OCI-M2 (cell line): ENCODE measurements at regions not wholly inside any gene's neighbourhood (a gene's known extent, or its start where the extent isn't known, plus 50 kb on each side); places are given as distances from the start of the nearest gene placed in this dataset.
"Not testable (repeated sequence)": the region's sequence is repeated elsewhere in the genome, so short reads cannot be mapped to it uniquely, and the experiment has no call there.

Experiments used
- DNase-seq: peaks from one replicate; lab custom pipeline; 2025; ENCODE audit not compliant: unreplicated experiment; lab: John Stamatoyannopoulos, UW

DNA sequence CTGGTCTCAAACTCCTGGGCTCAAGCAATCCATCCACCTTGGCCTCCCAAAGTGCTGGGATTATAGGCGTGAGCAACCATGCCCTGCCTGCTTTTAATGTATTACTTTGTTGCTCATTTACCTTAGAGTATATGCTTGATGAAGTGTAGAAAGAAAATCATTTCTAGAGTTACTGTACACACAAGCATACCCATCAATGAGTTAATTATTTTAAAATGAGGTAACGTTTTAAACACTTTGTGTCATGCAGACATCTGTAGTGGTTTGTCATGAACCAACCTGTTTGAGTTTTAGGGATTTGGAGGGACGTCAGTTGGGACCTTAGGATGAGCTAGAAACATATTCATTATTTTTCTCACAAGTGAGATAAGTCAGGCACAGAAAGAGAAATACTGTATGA, 332.4 kb upstream of the IGF1R start:
- no peak for DNase-seq

DNA sequence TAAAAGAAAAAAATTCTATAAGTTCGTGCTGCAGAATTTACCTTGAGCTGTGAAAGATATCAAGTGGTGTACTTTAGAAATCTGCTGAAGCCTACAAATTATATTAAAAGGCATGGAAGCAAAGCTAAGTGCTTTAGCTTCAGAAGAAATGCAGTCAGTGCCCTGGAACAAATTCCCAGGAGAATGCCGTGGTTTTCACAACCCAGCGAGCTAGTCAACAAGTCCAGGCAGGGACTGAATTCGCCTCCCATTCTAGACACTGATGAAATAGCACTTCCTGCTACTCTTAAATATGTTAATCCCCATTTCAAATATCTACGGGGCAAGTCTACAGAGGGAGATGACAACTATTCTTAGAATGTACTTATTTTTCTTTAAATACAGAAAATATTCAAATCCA, 326.4 kb upstream of the IGF1R start:
- no peak for DNase-seq

DNA sequence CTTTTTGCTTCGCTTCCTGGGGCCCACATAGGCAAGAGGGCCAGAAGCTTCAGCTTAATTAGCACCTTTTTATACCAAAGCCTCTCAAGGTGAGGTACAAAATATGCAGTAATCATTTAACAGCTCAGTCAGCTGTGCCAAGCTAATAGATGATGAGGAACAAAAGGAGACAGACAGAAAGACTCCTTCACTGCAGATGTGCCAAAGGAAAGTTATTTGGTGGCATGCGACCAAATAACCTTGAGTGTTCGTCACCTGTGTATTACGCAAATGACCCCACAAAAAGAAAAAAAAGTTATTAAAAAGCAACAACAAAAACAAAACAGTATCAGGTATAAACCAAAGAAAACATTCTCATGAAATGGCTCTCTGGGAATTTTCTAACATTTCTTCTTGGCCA, 325.8 kb upstream of the IGF1R start:
- no peak for DNase-seq

DNA sequence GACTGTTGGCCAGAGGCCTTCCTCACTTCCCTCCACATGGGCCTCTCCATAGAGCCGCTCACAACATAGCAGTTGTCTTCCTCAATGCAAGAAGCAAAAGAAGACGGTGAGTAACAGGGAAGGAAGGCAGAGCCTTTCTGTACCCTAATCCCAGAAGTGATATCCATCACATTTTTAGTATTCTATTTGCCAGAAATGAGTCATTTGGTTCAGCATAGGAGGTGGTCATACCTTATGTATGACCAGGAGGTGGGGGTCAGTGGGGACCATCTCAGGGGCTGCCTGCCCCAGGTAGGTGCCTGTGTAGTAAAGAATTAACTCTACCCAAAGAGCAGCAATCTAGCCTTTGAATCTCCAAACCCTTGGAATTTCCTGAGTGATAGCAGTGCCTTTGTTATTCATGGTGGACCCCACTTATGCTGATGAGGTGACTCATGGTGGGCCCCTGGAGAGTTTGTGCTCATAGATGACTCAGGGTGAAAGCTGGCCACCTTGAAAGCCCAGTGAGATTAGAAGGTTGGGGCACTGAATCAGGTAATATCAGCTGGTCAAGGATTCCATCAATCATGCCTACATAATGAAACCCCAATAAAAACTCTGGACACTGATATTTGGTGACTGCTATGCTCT, 323.9 kb upstream of the IGF1R start:
- DNase-seq, result no peak

DNA sequence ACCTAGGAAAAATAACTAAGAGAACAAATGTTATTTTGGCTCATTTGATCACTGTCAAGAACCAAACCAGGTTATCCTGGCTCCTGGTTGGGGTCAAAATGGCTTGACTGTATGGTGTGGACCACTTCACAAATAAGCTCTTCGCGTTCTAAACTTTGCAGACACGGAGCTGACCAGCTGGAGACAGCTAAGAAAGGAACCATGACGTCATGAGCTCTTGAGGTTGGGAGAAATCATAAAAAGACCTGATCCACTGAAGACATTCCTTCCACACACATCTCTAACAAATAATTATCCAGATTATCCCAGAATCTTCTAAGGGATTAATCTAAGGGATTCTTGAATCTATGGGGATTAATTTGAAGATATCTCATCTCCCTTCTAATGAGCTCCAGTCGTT, 321.5 kb upstream of the IGF1R start:
- no peak for DNase-seq

DNA sequence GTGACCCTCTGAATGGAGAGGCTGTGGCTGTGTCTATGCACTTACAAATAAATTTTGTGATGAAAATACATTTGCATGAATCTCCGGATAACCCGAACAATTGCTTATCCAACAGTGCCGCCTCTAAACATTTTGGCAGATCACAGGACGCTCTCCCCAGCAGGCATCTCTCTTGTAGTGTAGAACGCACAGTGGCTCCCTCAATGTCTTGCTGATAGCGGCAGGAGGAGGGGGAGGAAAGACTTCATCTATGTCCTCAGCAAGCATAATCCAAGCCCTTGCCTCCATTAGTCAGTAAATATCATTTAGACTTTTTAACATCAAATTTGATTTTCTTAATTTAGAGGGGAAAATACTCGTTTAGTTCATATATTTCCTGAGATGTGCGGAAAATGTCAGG, 318.1 kb upstream of the IGF1R start:
- no peak for DNase-seq

DNA sequence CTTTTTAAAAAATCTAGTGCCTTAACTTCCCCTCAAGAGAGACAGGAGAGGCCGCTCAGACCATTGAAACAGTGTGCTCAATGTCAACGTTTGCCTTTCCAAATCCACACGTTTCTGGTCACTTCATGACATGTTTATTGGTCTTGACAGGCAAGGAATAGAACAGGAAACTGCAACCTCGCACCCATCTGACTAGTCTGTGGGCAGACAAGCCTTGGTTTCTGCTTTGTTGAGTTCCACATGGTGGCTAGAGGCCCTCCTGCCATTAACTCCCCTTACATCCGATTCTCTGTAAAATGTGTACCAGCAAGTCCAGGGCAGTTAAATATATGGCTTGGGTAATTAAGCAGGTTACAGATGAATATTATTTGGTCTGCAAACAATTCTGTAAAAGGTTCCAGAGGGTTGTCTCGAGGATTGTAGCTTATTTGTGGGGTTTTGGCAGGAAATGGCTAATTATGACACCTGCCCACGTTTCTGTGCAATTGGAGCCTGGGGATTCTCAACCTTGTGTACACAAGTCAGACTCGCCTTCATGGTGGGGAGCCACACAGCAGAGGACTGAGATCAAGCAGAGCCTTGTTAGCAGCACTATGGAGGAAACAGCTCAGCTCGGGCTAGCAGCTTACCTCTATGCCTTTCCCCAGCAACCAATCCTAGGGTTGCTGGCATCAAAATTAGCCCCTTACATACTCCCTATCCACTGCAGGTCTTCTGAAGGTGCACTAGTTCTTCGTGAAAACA, 317.5 kb upstream of the IGF1R start:
- DNase-seq, result no peak

DNA sequence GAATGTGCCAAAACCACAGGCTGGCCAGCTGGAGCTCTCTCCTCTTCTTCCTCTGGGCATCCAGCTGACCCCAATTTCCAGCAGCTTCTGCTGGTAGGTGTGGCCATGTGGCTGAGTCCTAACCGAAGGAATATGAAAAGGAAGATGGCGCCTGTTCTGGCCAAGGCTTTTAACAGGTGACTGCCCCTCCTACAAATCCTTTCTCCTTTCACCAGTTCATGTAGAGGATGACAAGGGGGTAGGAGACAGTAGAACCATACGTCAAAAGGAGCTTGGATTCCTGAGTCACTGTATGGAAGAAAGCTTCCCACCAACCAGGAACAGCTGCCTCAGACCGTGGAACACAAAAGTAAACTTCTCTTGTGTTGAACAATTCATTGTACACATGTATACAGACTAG, 316.7 kb upstream of the IGF1R start:
- DNase-seq, result no peak

DNA sequence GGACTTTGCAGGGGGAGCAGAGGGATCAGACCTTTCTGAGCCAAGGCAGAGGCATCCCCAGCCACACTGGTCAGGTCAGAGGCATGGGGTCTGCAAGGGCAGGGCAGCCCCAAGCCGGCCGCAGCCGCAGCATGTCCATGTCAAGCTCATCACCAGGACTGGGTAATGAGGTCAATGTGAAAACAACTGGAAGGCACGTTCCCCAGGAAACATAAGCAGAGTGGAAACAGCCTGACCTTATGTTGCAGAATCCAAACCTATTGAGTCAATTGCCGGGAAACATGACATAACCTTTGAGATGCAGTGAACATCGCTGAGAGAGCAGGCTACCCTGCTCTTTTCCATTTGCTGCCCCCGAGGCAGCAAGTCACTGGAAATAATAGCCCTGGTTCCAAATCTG, 315.1 kb upstream of the IGF1R start:
- no peak for DNase-seq

DNA sequence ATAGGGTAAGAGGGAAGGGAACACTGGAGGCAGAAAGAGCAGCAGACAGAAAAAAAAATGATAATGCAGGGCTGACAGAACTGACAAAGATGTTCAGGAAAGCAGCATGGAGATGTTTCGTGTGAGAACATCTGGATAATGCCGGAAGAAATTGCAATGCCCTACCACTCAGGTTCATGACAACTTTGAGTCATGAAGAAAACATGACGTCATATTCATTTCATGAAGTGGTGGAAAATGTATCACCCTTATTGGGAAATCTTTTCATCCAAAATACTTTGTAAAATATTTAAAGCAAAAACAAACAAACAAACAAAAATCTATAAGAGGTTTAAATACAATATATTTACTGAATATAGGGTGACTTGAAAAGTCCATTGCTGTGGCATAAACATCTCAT, 305.4 kb upstream of the IGF1R start:
- DNase-seq, result no peak

DNA sequence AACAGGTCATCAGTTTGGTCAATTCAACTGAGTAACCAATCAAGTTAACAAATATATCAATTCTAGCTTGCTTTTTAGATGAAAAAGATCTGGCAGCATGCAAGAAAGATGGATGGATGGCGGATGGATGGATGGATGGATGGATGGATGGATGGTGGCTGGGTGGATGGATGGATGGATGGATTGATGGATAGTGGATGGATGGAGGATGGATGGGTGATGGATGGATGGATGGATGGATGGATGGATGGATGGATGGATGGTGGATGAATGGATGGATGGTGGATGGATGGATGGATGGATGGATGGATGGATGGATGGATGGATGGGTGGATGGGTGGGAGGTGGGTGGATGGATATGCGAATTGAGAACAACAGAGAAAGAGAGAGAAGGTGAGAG, 303.7 kb upstream of the IGF1R start:
- DNase-seq, result no peak

DNA sequence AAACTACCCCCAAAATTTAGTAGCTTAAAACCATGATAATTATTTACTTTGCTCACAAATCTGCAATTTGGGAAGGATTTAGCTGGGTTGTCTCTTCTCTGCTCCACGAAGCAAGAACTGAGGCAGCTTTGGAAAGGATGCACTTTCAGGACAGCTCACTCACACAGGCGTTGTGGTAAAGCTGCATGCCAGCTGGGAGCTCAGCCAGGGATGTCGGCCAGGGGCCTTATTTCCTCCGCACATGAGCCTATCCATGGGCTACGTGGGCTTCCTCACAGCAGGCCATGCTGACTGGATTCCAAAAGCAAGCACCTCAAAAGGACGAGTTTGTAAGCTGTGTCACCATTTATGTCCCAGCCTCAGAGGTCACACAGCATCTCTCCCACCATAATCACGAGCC, 301.3 kb upstream of the IGF1R start:
- no peak for DNase-seq

DNA sequence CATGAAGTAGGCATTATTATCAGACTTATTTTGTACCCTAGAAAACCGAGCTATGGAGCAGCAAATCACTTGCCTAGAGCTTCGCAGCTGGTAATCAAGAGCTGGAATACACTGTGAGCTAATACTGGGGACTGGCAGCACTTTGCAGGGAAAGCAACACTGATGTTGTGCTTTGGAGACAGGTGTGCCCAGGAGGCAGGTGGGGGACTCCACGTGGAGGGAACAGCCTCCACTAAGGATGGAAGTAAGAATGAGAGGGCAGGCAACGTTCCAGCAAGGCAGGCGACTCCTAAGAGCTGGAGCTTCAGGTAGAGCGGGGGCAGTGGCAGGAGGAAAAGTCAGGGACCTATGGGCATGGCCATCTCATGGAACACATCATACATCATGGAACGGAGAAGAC, 300.5 kb upstream of the IGF1R start:
- DNase-seq, result no peak

DNA sequence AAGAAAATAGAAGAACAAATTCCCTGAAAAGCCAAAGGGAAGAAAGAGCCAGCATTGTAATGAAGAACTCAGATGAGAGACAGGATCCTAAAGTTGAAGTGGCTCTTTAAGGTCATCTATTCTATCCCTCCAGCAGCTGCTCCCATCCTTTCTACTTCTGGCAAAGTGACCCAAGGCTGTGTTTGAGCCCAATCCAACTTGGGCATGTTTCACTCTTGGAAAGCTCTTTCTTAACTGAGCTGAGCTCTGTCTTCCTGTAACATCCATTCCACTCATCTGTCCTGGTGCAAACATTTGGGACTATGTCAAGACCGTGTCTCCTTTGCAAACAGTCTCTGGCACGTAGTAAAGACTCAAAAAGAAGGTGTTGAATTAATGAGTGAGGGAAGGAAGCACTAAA, 298.1 kb upstream of the IGF1R start:
- no peak for DNase-seq

DNA sequence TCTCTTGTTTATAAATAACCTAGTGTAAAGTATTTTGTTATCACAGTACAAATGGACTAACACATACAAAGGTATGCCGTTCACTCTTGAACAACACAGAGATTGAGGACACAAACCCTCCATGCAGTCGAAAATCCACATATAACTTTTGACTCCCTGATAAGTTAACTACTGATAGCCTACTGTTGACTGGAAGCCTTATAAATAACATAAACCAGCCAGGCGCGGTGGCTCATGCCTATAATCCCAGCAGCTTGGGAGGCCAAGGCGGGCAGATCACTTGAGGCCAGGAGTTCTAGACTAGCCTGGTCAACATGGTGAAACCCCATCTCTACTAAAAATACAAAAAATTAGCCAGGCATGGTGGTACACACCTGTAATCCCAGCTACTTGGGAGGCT, 290.1 kb upstream of the IGF1R start:
- not testable (repeated sequence) for DNase-seq

DNA sequence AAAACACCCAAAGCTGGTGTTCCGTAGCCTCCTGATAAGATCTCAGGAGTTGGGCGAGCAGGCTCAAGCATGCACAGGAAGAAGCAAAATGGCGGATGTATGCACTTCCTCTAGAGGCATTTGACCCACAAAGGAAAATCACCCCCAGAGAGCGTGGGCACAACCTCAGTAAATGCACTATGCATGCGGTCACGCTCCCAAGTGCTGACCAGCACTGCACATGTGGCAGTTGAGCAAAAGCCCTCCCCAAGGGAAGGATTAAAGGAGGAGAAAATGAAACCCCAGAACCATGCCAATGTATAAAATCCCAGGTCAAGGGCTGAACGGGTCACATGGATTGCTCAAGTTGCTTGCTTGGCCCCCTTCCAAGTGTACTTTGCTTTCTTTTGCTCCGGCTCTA, 289.4 kb upstream of the IGF1R start:
- DNase-seq, result no peak

DNA sequence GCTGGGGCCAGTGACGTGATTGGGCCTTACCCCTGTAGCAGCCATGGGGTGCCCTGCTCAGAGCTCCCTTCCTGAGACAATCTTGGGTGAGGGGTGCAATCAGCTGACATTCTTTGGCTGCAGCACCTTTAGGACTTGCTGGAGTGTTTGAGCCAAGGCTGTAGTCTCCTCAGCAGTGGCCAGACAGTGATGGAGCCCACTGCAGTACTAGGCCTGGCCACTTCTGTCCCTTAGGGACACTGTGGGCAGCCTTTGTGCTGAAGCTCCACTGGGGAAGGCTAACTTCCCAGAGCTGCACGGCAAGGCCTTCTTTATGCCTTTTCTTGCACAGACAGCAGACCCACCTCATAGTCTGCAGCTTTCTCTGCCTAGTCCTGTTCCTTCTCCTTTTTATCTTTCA, 284.9 kb upstream of the IGF1R start:
- DNase-seq, result no peak

DNA sequence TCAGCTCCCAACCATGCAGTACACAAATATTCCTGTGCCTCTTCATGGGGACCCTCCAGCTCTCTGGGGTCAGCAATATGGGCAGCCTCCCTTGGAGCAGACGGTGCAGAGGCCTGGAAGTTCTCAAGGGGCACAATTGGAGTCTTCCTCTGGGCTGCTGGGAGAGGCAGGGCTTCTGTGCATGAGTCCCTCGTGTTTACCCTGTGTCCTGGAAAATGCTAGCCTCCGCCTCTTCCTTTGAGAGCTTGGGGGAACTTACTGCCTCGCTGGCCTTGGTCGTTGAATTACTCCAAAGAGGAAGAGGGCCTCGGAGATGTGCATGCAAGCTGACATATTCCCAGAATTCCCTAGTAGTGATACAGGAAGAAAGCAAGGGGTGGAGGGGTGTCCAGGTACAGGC, 284.4 kb upstream of the IGF1R start:
- no peak for DNase-seq

DNA sequence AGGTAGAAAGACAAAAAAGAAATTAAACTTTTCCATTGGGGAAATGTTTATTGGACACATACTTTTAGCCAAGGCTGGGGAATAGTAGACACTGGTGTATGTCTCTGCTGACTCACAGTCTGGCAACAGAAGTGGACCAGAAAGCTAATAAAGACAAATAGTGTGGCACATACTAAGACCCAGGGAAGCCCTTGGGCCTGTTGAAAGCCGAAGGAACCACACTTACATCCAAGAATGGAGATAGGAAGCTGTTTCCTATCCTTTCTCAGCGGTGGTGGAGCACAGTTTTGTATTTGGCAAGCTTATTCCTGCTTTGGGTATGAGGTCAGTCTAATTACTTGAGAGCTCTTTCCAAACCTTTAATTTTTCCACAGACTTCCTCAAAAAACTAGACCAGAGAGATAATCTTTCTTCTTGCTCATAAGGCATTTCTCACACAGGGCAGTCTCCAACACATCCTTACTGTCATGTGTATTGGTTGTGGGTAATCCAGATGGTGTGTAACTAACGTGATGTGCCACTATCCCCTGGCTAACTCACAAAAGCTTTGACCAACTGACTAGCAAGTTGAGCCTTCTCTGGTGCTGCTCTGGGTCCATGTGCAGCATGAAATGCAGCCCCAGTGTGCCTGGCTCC, 279.1 kb upstream of the IGF1R start:
- no peak for DNase-seq

DNA sequence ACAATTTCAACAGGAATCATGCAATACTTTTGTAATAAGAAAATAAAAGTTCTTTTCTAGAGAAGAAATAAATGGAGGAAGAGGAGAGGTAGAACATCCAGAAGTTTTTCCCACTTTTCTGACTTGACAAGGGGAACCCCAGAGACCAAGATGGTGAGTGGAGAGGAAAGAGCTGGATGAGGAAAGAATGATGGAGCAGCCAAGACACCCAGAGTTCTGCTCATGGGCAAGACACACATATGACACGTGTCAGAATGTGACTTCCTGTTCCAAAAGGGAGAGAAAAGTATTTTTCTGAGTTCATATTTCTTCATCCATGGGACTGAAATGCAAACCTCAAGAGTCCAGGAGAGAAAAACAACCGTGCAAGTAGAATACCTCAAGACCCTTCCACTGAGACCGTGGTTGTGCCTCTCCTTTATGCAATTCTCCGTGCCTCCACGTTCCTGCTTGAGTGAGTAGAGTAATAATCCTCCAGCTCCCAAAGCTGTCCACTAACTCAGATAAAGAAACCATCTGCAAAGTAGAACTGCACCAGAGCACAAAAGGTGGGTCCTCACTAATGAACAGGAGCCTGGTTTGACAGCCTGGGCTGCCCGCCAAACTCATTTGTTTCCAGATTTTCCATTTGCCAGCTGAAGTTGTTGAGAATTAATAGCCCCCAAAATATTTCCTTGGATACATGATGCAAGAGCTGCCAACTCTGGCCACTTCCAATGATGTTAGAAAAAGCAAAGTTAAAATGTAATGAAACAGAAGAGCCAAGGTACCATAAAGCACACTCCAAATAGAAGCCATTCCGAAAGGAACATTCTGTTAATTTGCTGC, 272.6 kb upstream of the IGF1R start:
- DNase-seq, result no peak

DNA sequence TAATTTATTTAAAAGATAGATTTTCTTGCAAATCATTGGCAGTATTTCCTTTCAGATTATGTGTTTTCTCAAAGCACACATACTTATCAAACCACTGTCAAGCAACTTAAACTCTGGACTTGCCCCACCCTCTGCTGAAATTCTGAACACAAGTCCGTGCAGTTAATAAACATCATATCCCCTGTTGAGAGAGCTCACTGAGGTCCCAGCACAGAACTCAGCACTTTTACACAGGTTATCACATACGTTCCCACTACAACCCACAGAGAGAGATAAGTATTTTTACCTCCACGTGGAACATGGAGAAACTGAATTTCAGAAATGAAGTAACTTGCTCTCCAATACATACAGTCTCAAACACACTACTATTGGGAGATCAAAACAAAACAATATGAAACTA, 267.6 kb upstream of the IGF1R start:
- no peak for DNase-seq

DNA sequence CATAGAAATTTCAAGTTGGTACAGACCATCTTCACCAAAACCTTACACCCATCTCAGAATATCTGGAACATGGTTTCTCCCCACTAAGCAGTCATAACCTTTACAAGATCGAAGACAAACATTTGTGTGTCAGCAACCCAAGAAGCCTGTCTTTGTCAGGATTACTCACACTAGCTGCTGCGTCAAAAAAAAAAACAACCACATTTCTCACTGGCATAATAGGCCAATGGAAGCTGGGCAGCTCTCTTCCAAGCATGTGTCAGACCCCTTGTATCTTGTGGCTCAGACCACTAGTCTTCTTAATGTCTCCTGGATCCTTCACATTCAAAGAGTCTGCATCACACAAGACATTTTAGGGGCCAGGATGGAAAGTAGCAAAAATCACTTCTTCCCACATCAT, 266.9 kb upstream of the IGF1R start:
- DNase-seq, result no peak
